ENCODE measurements at regions not wholly inside any gene's neighbourhood (a gene's known extent, or its start where the extent isn't known, plus 50 kb on each side); places are given as distances from the start of the nearest gene placed in this dataset.

- no peak for TF ChIP-seq CTCF (IDR thresholded peaks at IDR 0.05)
- TF ChIP-seq POLR2A (IDR thresholded peaks at IDR 0.05): no peak
Measured at GRCh38 chr2:79434362-79434761, 78.5 kb upstream of the CTNNA2 start.
